ENCODE measurements at regions not wholly inside any gene's neighbourhood (a gene's known extent, or its start where the extent isn't known, plus 50 kb on each side); places are given as distances from the start of the nearest gene placed in this dataset.

- Histone ChIP-seq H3K27me3 (ENCODE audit: control insufficient read depth, insufficient read depth, low read length) (no peaks in the 10 kb centered on the region), H3K4me3 (ENCODE audit: low read depth in 2 of 2, low read length in 2 of 2) (no peak overlapping the region), H3K9me3 (ENCODE audit: control insufficient read depth, insufficient read depth, low read depth, low read length) (no peaks in the 10 kb centered on the region), H3K27ac (ENCODE audit: low read length) (no peak overlapping the region), H3K4me1 (ENCODE audit: control insufficient read depth, insufficient read depth, low read length) (no peaks in the 10 kb centered on the region), H3K36me3 (ENCODE audit: control insufficient read depth, insufficient read depth, low read length) (no peaks in the 10 kb centered on the region)
- ATAC-seq (no peak), DNase-seq (ENCODE audit: low read depth, low spot score) (no peak)
- in situ Hi-C loops (cut with HindIII; ENCODE audit: low pct_unique_long_range_greater_than_20kb, low sequenced_read_pairs) (no loop called here), intact Hi-C loops (cut with micrococcal nuclease; ENCODE audit: unreplicated experiment) (no loop called here)
- no TSS peak for BruUV-seq (replicated peaks)
- CTCF ChIA-PET, result interaction anchor here (0.6 kb wide), 1 partner anchor 691 kb away, joined by 3 read pairs; no protein-coding TSS in a partner anchor
- TF ChIP-seq TCF7L2 (IDR thresholded peaks at IDR 0.05; ENCODE audit: low read depth, low read length) (no peak), CTCF (IDR thresholded peaks at IDR 0.05) (no peak), POLR2AphosphoS5 (IDR thresholded peaks at IDR 0.05; ENCODE audit: low read depth, low read length) (no peak), SIN3A (IDR thresholded peaks at IDR 0.05; ENCODE audit: borderline replicate concordance, insufficient read depth, low read depth, low read length) (no peak), REST (IDR thresholded peaks at IDR 0.05; ENCODE audit: insufficient read depth in 1 of 2, low read depth in 2 of 2, low read length in 1 of 2) (no peak)
- POLR2A ChIA-PET, result no interaction called here
Observed at GRCh38 chr3:66128623-66129022, 89.9 kb upstream of the MAGI1 start.

- DNase-seq (ENCODE audit: low read depth, low spot score) (no peak), ATAC-seq (no peak)
Observed at GRCh38 chr3:66121318-66121717, 82.6 kb upstream of the MAGI1 start.

More at GRCh38 chr3:66121318-66121717, 82.6 kb upstream of the MAGI1 start:
- H3K36me3 ChIP-seq (ENCODE audit: control insufficient read depth, insufficient read depth, low read length), result no peaks in the 10 kb centered on the region
- TF ChIP-seq POLR2AphosphoS5 (IDR thresholded peaks at IDR 0.05; ENCODE audit: low read depth, low read length), result no peak
- TF ChIP-seq TCF7L2 (IDR thresholded peaks at IDR 0.05; ENCODE audit: low read depth, low read length), result no peak
- TF ChIP-seq CTCF (IDR thresholded peaks at IDR 0.05), result no peak
- TF ChIP-seq SIN3A (IDR thresholded peaks at IDR 0.05; ENCODE audit: borderline replicate concordance, insufficient read depth, low read depth, low read length), result no peak
- TF ChIP-seq REST (IDR thresholded peaks at IDR 0.05; ENCODE audit: insufficient read depth in 1 of 2, low read depth in 2 of 2, low read length in 1 of 2), result no peak
- ChIA-PET POLR2A (no interaction called here), CTCF (no interaction called here)
- intact Hi-C loops (cut with micrococcal nuclease; ENCODE audit: unreplicated experiment) (no loop called here), in situ Hi-C loops (cut with HindIII; ENCODE audit: low pct_unique_long_range_greater_than_20kb, low sequenced_read_pairs) (no loop called here)
- H3K4me1 ChIP-seq (ENCODE audit: control insufficient read depth, insufficient read depth, low read length), result no peaks in the 10 kb centered on the region
- BruUV-seq (replicated peaks), result no TSS peak
- no peak overlapping the region for H3K4me3 ChIP-seq (ENCODE audit: low read depth in 2 of 2, low read length in 2 of 2)
- H3K27me3 ChIP-seq (ENCODE audit: control insufficient read depth, insufficient read depth, low read length), result no peaks in the 10 kb centered on the region
- H3K27ac ChIP-seq (ENCODE audit: low read length), result no peak overlapping the region
- H3K9me3 ChIP-seq (ENCODE audit: control insufficient read depth, insufficient read depth, low read depth, low read length), result no peaks in the 10 kb centered on the region
